ENCODE measurements at regions not wholly inside any gene's neighbourhood (a gene's known extent, or its start where the extent isn't known, plus 50 kb on each side); places are given as distances from the start of the nearest gene placed in this dataset.
"Not testable (repeated sequence)": the region's sequence is repeated elsewhere in the genome, so short reads cannot be mapped to it uniquely, and the experiment has no call there.

DNA sequence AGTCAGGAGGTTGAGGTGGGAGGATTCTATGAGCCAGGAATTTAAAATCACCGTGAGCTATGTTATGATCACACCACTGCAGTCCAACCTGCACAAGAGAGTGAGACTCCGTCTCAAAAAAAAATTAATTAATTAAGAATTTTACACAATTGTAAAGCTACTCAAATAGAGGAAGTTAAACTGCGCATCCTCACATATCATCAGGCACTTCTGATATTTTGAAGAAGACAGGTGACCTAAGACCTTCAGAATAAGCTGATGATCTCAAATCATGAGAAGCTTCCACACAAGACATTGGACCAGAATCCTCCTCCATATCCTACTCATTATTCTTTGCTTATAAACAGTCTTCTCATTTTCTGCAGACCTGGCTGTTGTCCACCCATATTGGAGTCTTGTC, 800.9 kb downstream of the TMEM121 start:
- DNase-seq (ENCODE audit: low read depth) = no peak

DNA sequence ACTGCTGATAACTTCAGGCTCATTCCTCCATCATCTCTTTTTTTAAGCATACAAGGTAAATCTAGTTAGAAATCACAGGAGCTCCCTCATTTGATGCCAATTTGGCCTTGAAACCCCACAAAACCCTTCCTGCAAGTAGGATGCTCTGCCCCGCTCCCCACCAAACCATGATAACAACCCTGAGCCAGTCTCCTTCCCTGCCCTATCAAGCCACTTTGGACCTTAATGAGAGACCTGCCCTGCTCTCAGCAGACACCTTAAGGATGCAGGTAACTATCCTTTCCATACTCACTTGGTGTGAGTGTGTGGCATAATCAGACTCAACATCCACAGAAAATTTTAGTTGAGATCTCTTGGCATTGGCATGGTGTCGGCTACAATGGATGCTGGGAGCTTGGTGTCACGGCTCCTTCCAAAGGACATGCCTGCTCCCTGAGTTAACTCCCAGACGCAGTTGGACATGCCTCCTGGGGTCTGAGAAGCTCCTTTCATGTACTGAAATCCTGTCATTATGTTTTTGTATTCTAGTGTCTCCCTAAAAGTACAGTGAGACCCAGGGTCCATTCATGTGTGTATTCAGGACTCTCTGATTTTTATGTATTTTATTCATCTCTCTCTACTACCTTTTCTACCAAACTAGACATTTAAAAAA, 801.4 kb downstream of the TMEM121 start:
- not testable (repeated sequence) for DNase-seq (ENCODE audit: low read depth)

DNA sequence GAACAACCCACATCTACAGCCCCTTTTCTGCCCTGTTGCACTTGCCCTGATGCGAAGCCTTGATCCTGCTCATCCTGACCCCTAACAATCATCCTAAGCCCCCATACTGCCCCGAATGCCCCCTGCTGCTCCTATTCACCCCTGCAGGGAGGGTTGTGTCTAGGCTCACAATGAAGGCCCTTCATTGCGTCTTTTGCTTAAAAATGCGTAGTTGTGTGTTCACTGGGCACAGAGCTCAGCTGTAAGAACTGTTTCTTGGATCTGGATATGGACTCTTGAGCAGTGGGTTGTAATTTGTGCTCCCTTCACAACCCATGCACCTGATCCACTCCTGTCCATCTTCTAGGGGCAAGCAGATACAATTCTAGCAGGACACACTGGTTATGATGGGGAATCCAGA, 802.9 kb downstream of the TMEM121 start:
- not testable (repeated sequence) for DNase-seq (ENCODE audit: low read depth)

DNA sequence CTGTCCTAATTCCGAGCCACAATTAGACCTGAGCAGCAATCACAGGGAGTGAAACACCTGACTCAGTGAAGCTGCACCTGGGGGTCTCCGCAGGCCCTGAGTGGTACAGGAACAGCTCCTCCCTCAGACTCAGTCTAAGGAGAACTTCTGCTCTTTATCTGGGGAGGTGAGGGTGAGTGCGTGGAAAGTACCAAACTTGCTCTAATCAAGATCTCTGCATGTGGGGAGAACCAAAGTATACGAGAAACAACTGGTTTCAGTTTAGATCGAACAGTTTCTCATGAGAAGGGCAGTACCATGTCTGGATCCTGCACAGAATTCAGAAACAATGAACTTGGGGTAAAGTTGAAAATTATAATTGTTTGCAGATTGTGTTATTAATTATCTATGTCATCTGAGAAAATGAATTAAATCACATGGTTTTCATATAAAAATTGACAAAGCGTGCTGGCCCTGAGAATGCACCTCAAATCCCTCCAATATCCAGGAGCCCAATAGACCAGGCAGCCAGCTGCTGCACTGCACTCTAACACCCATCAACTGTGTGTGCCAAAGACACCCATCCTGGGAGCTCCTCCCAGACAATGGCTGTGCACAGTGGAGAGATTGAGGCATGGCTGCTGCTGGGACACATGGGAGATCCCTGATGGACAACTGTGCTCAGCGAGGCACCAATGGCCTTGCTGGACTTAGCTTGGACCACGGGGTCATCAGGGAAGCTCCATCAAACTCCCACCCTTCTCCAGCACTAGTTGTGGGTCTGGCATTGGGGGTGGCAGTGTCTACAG, 803.8 kb downstream of the TMEM121 start:
- not testable (repeated sequence) for DNase-seq (ENCODE audit: low read depth)

DNA sequence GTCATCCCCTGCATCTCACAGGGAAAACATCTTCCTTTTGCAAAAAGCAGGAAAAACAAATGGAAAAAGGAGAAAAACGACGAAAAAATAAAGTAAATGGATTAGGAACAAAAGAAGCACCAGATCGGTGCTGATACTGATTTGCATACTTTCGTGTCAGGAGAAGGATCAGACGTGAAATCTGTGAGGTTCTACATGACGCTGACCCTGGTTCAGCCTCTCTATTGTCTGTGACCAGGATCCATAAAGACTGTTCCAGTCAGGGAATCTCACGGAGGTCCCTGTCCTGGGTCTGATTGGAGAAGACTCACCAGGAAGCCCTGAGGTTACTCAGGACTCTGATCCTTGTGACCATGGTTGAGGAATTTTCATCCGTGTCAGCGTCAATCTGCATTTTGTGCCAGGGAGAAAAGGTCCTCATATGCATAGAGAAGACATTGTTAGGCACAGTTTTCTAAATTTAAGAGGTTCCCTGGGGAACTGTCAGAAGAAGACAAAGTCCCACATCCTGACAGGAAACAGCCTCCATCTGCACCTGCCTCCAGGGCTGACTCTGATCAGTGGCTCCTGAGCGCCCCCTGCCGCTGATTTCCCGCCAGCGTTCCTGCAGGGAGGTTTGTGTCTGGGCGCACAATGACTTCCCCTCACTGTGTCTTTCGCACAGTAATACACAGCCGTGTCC, 808.2 kb downstream of the TMEM121 start:
- DNase-seq (ENCODE audit: low read depth) = peak; percentile 65

DNA sequence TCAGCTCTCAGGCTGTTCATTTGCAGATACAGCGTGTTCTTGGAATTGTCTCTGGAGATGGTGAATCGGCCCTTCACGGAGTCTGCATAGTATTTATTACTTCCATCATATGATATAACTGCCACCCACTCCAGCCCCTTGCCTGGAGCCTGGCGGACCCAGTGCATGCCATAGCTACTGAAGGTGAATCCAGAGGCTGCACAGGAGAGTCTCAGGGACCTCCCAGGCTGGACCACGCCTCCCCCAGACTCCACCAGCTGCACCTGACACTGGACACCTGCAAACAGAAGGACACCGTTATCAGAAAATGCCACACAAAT, 808.7 kb downstream of the TMEM121 start:
- not testable (repeated sequence) for DNase-seq (ENCODE audit: low read depth)

DNA sequence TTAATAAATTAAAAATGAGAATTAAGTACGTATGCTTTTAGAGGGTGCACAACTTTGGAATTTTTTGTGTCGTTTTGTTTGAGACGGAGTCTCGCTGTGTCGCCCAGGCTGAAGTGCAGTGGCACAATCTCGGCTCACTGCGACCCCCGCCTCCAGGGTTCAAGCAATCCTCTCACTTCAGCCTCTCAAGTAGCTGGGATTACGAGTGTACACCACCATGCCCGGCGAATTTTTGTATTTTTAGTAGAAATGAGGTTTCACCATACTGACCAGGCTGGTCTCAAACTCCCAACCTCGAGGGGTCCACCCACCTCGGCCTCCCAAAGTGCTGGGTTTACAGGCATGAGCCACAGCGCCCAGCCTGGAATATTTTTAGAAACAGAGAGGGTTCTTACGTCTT, 812.4 kb downstream of the TMEM121 start:
- not testable (repeated sequence) for DNase-seq (ENCODE audit: low read depth)

DNA sequence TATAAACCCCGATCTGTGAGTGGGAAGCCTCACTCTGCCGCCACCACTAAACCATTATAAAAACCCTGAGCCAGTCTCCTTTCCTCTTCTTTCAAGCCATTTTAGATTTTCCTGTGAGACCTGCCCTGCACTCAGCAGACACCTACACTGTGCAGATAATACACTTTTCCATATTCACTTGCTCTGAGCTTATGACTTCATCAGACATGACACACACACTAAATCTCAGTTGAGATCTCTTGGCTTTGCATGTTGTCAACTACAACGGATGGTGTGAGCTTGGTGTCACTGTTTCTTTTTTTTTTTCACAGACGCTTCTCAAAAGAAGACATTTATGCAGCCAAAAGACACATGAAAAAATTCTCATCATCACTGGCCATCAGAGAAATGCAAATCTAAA, 814.3 kb downstream of the TMEM121 start:
- DNase-seq (ENCODE audit: low read depth) = not testable (repeated sequence)

DNA sequence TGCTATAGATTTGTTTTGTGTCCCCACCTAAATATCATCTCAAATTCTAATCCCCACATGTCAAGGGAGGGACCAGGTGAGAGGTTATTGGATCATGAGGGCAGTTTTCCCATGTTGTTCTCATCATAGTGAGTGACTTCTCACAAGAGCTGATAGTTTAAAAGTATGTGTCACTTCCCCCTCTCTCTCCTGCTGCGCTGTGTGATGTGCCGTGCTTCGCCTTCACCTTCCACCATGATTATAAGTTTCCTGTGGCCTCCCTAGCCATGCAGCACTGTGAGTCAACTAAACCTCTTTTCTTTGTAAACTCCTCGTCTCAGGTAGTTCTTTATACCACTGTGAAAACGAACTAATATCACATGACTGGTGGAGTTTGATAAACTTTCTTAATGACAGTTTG, 814.8 kb downstream of the TMEM121 start:
- DNase-seq (ENCODE audit: low read depth) = not testable (repeated sequence)

DNA sequence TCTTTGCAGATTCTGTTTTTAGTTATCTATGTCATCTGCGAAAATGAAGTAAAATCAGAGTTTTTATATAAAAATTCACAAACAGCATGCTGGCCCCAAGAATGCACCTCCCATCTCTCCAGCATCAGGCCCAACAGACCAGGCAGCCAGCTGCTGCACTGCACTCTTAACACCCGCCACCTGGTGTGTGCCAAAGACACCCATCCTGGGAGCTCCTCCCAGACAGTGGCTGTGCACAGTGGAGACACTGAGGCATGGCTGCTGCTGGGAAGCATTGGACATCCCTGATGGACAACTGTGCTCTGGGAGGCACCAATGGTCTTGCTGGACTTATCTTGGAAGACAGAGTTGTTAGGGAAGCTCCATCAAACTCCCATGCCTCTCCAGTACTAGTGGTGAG, 817.2 kb downstream of the TMEM121 start:
- DNase-seq (ENCODE audit: low read depth) = no peak

DNA sequence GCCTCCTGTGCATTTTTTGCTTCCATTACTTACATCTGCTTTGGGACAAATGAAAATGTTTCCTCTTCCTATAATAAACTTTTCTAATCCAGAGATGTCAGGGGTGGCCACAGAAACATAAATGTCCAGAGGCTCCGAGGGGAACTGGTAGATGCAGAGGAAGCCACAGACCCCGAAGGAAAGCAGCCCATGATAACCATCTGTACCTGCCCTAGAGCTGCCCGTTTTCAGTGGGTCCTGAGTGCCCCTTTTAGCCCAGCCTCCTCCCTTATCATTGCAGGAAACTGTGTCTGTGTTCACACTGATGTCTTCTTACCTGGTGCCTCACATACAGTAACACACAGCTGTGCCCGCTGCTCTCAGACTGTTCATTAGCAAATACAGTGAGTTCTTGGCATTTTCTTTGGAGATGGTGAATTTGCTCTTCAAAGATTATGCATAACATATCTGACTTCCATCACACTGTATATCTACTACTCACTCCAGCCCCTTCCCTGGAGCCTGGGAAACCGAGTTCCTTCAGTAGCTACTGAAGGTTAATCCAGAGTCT, 817.8 kb downstream of the TMEM121 start:
- DNase-seq (ENCODE audit: low read depth) = not testable (repeated sequence)

DNA sequence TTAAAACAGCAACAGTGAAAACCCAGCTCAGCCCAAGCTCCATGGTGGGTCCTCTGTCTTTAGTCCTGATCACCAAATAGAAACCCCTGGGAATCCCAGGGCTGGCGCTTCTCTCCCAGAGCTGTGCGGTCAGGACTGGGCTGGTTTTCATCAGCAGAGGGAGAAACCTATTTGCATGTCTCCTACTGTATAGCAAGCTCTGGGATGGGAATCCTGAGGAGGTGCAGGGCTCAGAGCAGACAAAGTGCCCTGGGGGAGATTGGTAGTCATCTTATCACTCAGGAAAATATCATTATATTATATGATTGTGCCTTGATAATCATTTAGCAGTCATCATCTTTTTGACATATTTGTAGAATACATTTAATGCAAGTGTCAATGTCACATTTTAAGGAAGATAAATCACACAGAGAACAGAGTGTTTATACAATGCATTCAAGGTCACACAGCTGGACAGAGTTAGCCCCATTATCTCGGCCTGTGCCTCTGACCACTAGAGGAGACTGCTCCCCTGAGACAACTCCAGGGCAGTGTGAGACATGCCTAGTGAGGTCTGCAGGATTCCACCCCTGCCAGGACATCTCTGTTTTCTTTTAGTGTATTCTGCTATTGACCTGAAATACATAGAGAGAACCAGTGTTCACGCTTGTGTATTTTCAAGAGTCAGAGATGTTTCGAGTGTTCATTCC, 818.6 kb downstream of the TMEM121 start:
- not testable (repeated sequence) for DNase-seq (ENCODE audit: low read depth)

DNA sequence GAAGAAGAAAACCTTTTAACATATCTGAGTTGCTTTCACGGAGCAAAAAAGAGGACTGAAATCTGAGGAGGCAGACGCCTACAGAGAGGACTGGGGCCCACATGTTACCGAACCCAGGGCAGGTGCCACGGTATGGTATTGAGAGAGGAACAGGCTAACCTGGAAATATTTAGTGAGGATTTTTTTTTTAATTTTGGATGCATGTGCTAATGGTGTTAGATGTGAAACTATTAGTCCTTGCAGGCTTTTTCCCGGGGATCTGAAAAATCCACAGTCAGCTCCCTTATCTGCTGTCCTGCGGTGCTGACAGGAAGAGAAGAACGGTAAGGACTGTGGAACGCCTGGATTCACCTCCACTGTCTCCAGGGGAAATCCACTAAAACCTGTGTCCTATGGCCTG, 819.7 kb downstream of the TMEM121 start:
- DNase-seq (ENCODE audit: low read depth) = no peak

DNA sequence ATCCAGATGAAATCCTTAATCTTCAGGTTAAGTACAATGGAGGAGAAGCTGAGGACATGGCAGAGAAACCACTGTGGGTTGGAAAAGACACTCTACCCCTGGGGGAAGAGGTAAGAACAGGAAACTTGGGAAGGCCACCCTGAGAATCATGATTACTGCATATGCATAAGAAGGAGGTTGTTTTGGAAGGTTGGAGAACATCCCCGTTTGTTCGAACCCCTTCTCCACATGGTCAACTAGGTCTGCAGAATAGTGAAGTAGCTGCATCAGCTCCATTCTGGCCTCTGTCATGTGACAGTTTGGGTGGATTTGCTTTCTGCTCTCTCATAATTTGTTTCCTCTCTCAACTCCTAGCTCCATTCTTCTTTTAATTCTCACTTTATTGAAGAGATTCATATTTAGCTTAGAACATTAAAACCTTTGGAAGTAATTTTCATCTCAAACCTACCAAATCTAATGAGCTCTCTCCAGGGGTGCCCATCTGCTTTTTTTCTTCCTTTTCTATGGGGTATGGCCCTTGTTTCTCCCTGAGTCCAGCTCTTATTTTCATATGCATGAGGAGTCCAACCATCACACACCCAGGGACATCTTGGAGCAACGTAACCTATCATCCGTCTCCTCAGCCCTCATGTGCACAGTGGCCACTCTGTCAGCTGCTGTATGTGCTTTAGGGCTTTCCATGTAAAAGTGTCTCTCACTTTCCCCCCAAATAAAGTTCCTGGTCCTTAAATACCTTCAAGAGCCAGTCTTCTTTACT, 820.3 kb downstream of the TMEM121 start:
- DNase-seq (ENCODE audit: low read depth) = no peak

DNA sequence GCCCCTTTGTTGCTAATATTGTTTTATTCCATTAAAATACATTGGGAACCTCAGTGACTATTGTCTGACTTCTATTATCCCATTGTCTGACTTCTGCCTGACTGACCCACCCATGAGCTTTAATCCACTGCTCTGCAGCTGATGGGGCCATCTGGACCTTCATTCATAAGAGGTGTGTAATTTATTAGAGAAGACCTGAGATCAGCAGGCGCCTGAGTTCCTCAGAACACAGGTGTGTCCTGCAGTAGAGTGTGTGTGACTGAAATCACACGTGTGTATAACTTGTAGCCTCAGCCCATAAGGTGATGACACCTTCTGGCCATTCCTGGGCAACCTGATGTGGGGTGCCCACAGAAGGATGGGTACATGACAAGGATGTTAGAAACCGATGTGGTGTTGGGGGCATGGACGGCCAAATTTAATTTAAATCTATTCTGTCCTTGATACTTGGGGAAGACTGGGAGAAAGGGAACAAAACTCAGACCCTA, 821.0 kb downstream of the TMEM121 start:
- no peak for DNase-seq (ENCODE audit: low read depth)

DNA sequence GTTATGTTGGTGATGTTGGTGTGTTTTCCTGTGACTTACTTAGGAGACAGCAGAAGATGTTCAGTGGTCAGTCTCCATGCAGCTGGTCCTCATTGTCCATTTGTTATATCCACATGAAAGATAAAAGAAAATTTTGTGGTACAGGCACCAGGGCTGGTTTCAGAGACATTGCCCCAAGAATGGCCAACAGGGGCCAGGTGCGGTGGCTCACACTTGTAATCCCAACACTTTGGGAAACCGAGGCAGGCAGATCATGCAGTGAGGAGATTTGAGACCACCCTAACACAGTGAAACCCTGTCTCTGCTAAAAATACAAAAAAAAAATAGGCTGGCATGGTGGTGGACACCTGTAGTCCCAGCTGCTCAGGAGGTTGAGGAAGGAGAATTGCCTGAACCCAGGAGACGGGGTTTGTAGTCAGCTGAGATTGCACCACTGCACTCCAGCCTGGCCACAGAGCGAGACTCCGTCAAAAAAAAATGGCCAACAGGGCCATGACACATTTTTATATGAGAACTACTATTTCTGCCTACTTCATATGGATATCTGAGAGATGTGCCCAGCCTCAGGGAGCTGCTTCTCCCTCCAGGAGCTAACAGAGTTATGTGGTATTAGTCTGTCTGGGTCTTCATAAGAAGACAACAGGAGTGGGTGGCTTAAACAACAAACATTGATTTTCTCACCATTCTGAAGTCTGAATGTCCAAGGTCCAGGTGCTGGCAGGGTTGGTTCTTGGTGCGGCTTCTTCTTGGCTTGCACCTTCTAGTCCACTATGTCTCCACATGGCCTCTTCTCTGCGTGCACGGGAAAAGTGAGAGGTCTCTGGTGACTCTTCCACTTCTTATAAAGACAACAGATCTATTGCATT, 821.7 kb downstream of the TMEM121 start:
- DNase-seq (ENCODE audit: low read depth) = no peak

DNA sequence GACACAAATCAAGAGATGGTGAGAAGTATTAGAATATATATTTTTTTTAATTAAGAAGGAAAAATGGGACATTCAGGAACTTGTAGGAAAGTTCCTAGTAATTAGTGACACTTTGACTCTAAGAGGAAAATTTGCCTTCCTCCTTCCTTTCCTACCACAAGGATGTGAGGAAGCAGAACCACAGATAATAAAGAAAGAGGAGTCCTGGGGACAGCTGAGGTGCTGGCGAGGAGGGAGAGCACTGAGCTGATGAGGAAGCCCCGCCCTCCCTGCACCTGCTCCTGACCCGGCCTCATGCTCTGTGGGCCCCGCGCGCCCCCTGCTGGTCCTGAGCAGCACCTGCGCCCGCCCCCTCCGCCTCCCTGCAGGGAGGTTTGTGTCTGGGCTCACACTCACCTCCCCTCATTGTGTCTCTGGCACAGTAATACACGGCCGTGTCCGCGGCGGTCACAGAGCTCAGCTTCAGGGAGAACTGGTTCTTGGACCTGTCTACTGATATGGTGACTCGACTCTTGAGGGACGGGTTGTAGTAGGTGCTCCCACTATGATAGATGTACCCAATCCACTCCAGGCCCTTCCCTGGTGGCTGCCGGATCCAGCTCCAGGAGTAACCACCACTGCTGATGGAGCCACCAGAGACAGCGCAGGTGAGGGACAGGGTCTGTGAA, 822.6 kb downstream of the TMEM121 start:
- peak; percentile 59 for DNase-seq (ENCODE audit: low read depth)

DNA sequence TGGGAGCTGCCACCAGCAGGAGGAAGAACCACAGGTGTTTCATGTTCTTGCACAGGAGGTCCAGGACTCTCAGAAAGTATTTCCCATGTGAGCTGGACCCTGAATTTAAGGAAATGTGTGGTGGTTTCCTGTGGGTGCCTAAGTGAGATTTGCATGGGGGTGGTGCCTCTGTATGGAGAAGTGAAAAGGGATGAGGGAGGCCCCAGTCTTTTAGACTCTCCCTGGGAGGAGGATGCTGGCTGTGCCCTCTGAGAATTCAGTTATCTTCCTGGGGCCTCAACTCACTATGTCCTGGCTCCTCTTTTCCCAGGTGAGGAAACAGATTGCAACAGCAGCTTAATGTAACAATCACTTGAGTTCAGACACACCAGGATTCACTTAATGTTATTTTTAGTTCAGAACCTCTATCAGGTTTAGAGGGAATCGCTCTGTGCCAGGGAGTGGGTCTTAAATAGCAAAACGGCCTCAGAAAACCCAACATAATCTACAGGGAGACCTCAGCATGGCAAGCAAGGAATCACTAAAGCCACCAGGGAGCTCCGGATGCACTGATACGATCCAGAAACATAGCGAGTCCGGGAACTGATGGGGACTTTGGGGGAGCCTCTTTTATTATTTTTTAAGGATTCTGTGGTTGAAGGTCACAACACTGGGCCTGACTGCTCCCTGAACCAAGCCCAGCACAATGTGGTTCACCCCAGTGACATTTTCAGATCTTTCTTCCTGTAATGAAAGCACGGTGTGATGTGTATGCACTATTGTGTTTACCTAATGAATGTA, 823.5 kb downstream of the TMEM121 start:
- not testable (repeated sequence) for DNase-seq (ENCODE audit: low read depth)
